CD14-positive monocyte (primary cell): ENCODE measurements at regions not wholly inside any gene's neighbourhood (a gene's known extent, or its start where the extent isn't known, plus 50 kb on each side); places are given as distances from the start of the nearest gene placed in this dataset.

Experiments
- DNase-seq, 3 donors: peaks; one replicate each; pipeline ENCODE4 v3.0.0-alpha.2; 2011 to 2022
- H2AFZ ChIP-seq: 2 replicates; pipeline ENCODE4 v1.6.0; 2012; ENCODE audit warnings: mild to moderate bottlenecking, low read depth, low read length, inconsistent platforms; ENCODE audit not compliant: insufficient read depth, poor library complexity, severe bottlenecking
- H3K27ac ChIP-seq, 2 donors: 1 replicate in 1 of 2; 2 replicates in 1 of 2; pipeline ENCODE4 v1.5.1; 2012 to 2013; ENCODE audit warnings: low read length in 2 of 2, control low read depth in 1 of 2, inconsistent platforms in 1 of 2, low read depth in 1 of 2, mild to moderate bottlenecking in 1 of 2
- H3K27me3 ChIP-seq, 2 donors: one replicate each; pipeline versions ENCODE4 v1.6.0 to v1.6.1; 2011 to 2013; ENCODE audit warnings: low read length in 2 of 2; ENCODE audit not compliant: control insufficient read depth in 2 of 2, insufficient read depth in 2 of 2
- H3K36me3 ChIP-seq, 2 donors: replicated peaks in 1 of 2; 1 replicate in 1 of 2; 2 replicates in 1 of 2; pipeline versions ENCODE4 v1.5.1 to v1.6.1; 2012 to 2013; ENCODE audit warnings: low read length in 2 of 2, control low read depth in 1 of 2, inconsistent platforms in 1 of 2, mild to moderate bottlenecking in 1 of 2; ENCODE audit not compliant: insufficient read depth in 2 of 2, control insufficient read depth in 1 of 2
- H3K4me1 ChIP-seq, 2 donors: 1 replicate in 1 of 2; 2 replicates in 1 of 2; pipeline versions ENCODE4 v1.5.1 to v1.6.1; 2012 to 2013; ENCODE audit warnings: low read length in 2 of 2, control low read depth in 1 of 2, inconsistent platforms in 1 of 2, mild to moderate bottlenecking in 1 of 2, moderate library complexity in 1 of 2; ENCODE audit not compliant: insufficient read depth in 2 of 2, control insufficient read depth in 1 of 2
- H3K4me2 ChIP-seq: replicated peaks from 2 replicates; pipeline ENCODE3; 2012; ENCODE audit warnings: low read length, moderate library complexity, mild to moderate bottlenecking; ENCODE audit not compliant: poor library complexity, severe bottlenecking; ENCODE audit errors: extremely low read depth
- H3K4me3 ChIP-seq, 3 experiments: fragments of 200-600 bp in 1 of 3; sonication (generic) in 1 of 3; replicated peaks in 1 of 3; 1 replicate in 2 of 3; 2 replicates in 1 of 3; pipeline ENCODE4 v1.5.1; 2011 to 2013; ENCODE audit warnings: low read length in 3 of 3, mild to moderate bottlenecking in 3 of 3, control low read depth in 2 of 3, low read depth in 2 of 3, inconsistent platforms in 1 of 3, moderate library complexity in 1 of 3
- H3K79me2 ChIP-seq: 2 replicates; pipeline ENCODE4 v1.6.0; 2012; ENCODE audit warnings: mild to moderate bottlenecking, control low read depth, inconsistent platforms, low read length, moderate library complexity; ENCODE audit not compliant: insufficient read depth
- H3K9ac ChIP-seq: 2 replicates; pipeline ENCODE4 v1.6.0; 2017; ENCODE audit warnings: low read length, mild to moderate bottlenecking; ENCODE audit not compliant: insufficient read depth, poor library complexity, severe bottlenecking
- H3K9me3 ChIP-seq, 2 donors: replicated peaks in 1 of 2; 1 replicate in 1 of 2; 2 replicates in 1 of 2; pipeline versions ENCODE4 v1.5.1 to v1.6.1; 2012 to 2013; ENCODE audit warnings: low read length in 2 of 2, control low read depth in 1 of 2; ENCODE audit not compliant: control insufficient read depth in 1 of 2, insufficient read depth in 1 of 2
- H4K20me1 ChIP-seq: 2 replicates; pipeline ENCODE4 v1.6.0; 2012; ENCODE audit warnings: mild to moderate bottlenecking, low read length, control low read depth, moderate library complexity; ENCODE audit not compliant: insufficient read depth
- H3K27ac Mint-ChIP-seq, 7 donors: one replicate each; pipeline ENCODE4 v1.8.0; 2020; ENCODE audit warnings: mild to moderate bottlenecking in 7 of 7, mixed read lengths in 7 of 7, moderate library complexity in 6 of 7, inconsistent platforms in 2 of 7
- H3K27me3 Mint-ChIP-seq, 3 donors: one replicate each; pipeline ENCODE4 v1.8.0; 2021 to 2022; ENCODE audit warnings: low read depth in 3 of 3, mild to moderate bottlenecking in 3 of 3, mixed read lengths in 3 of 3, moderate library complexity in 3 of 3, inconsistent platforms in 1 of 3
- H3K36me3 Mint-ChIP-seq, 2 donors: one replicate each; pipeline ENCODE4 v1.8.0; 2020; ENCODE audit warnings: mixed read lengths in 2 of 2, inconsistent platforms in 1 of 2, mild to moderate bottlenecking in 1 of 2
- H3K4me1 Mint-ChIP-seq: one replicate; pipeline ENCODE4 v1.8.0; 2020; ENCODE audit warnings: mild to moderate bottlenecking, mixed read lengths
- H3K4me3 Mint-ChIP-seq, 2 donors: one replicate each; pipeline ENCODE4 v1.8.0; 2020; ENCODE audit warnings: mild to moderate bottlenecking in 2 of 2, mixed read lengths in 2 of 2, moderate library complexity in 1 of 2
- H3K9me3 Mint-ChIP-seq, 7 donors: one replicate each; pipeline ENCODE4 v1.8.0; 2020 to 2022; ENCODE audit warnings: mixed read lengths in 7 of 7, mild to moderate bottlenecking in 6 of 7, moderate library complexity in 6 of 7, inconsistent platforms in 2 of 7
- WGBS: methylation state at CpG from one replicate; pipeline ENCODE4 v1.1.5; 2013; ENCODE audit warnings: missing lambda C conversion rate; ENCODE audit not compliant: insufficient coverage; 5-methylcytosine and 5-hydroxymethylcytosine counted together
- intact Hi-C, 2 donors: fragments of 100-400 bp; cut with micrococcal nuclease; formaldehyde crosslinking; loops; one replicate each; pipeline versions ENCODE4 v1.15.0 to v1.15.1; 2023
- TF ChIP-seq, protein P1 (sequence below): fragments of 200-600 bp; IDR thresholded peaks from one replicate; pipeline ENCODE4 v1.8.0; 2022; ENCODE audit warnings: antibody characterized with exemption, mild to moderate bottlenecking

DNA sequence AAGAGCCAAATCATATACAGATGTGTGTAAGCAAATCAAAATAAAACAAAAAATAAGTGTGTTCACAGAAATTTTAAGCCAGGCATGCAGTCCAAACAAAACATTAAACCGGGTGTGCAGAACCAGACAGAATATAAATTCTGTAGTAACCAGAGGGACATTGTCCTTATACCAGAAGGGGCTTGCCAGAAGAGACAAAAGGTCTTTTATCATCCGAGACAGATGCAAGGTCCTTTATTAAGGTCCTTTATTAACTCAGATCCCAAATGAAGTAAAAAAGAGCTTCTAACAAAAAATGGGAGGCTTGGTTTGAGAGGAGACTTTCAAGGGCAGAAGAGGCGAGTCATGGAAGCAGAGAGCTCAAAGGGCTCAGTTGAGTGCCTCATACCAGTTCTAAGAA, 59.2 kb downstream of the RGS12 start:
- Histone ChIP-seq H3K27me3 (no peaks in the 10 kb centered on the region), H3K27ac (no peak overlapping the region), H3K79me2 (no peaks in the 10 kb centered on the region), H2AFZ (no peak overlapping the region), H3K36me3 (no peaks in the 10 kb centered on the region), H4K20me1 (no peaks in the 10 kb centered on the region), H3K4me1 (peaks cover 5 to 6% of the 10 kb centered on the region in 2 donors), H3K9me3 (peaks cover 0 to 9% of the 10 kb centered on the region in 2 donors), H3K4me2 (no peak overlapping the region), H3K9ac (no peak overlapping the region), H3K4me3 (no peak overlapping the region)
- H3K27me3 Mint-ChIP-seq: no peaks in the 10 kb centered on the region
- H3K36me3 Mint-ChIP-seq: peaks cover 0 to 6% of the 10 kb centered on the region in 2 donors
- 100% methylated on average over 1 of the region's 3 CpGs for WGBS
- intact Hi-C loops: loop anchor here in 1 of 2 donors (5.0 kb wide), 1 partner anchor 35 kb away; no protein-coding TSS in a partner anchor
- peaks cover 6 to 16% (median 10%) of the 10 kb centered on the region in 7 donors for H3K9me3 Mint-ChIP-seq
- H3K4me1 Mint-ChIP-seq: peaks cover 11% of the 10 kb centered on the region
- DNase-seq: no peak
- TF ChIP-seq, protein P1, sequence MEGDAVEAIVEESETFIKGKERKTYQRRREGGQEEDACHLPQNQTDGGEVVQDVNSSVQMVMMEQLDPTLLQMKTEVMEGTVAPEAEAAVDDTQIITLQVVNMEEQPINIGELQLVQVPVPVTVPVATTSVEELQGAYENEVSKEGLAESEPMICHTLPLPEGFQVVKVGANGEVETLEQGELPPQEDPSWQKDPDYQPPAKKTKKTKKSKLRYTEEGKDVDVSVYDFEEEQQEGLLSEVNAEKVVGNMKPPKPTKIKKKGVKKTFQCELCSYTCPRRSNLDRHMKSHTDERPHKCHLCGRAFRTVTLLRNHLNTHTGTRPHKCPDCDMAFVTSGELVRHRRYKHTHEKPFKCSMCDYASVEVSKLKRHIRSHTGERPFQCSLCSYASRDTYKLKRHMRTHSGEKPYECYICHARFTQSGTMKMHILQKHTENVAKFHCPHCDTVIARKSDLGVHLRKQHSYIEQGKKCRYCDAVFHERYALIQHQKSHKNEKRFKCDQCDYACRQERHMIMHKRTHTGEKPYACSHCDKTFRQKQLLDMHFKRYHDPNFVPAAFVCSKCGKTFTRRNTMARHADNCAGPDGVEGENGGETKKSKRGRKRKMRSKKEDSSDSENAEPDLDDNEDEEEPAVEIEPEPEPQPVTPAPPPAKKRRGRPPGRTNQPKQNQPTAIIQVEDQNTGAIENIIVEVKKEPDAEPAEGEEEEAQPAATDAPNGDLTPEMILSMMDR: no peak
- H3K27ac Mint-ChIP-seq: no peak overlapping the region
- H3K4me3 Mint-ChIP-seq: no peak overlapping the region

- Mint-ChIP-seq H3K9me3 (peaks cover 6 to 19% (median 12%) of the 10 kb centered on the region in 7 donors), H3K4me1 (peaks cover 12% of the 10 kb centered on the region), H3K4me3 (no peak overlapping the region), H3K36me3 (peaks cover 0 to 6% of the 10 kb centered on the region in 2 donors), H3K27ac (no peak overlapping the region), H3K27me3 (no peaks in the 10 kb centered on the region)
- no peaks in the 10 kb centered on the region for H4K20me1 ChIP-seq
- TF ChIP-seq, protein P1: no peak
- no peak overlapping the region for H3K9ac ChIP-seq
- H3K79me2 ChIP-seq: no peaks in the 10 kb centered on the region
- H3K4me1 ChIP-seq: peaks cover 5 to 6% of the 10 kb centered on the region in 2 donors
- intact Hi-C loops: loop anchor here in 1 of 2 donors (5.0 kb wide), 1 partner anchor 35 kb away; no protein-coding TSS in a partner anchor
- no peak overlapping the region for H3K27ac ChIP-seq
- no peak overlapping the region for H2AFZ ChIP-seq
- H3K27me3 ChIP-seq: no peaks in the 10 kb centered on the region
- WGBS: 100% methylated on average over 2 of the region's 5 CpGs
- no peak overlapping the region for H3K4me3 ChIP-seq
- no peak for DNase-seq
- H3K4me2 ChIP-seq: no peak overlapping the region
- H3K9me3 ChIP-seq: peaks cover 0 to 9% of the 10 kb centered on the region in 2 donors
- H3K36me3 ChIP-seq: no peaks in the 10 kb centered on the region
Measured at GRCh38 chr4:3352505-3352904, 59.7 kb downstream of the RGS12 start.
